Neuron (in vitro differentiated cells): ENCODE measurements at regions not wholly inside any gene's neighbourhood (a gene's known extent, or its start where the extent isn't known, plus 50 kb on each side); places are given as distances from the start of the nearest gene placed in this dataset.
"Not testable (repeated sequence)": the region's sequence is repeated elsewhere in the genome, so short reads cannot be mapped to it uniquely, and the experiment has no call there.

Experiments
- H2AFZ ChIP-seq: one replicate; pipeline ENCODE4 v1.6.1; 2013; ENCODE audit warnings: low read depth, mild to moderate bottlenecking, inconsistent platforms, low read length, moderate library complexity
- H3K27me3 ChIP-seq: one replicate; pipeline ENCODE4 v1.6.1; 2013; ENCODE audit warnings: low read length; ENCODE audit not compliant: insufficient read depth
- H3K36me3 ChIP-seq: one replicate; pipeline ENCODE4 v1.6.1; 2013; ENCODE audit warnings: low read length; ENCODE audit not compliant: insufficient read depth
- H3K4me1 ChIP-seq: one replicate; pipeline ENCODE4 v1.6.1; 2013; ENCODE audit warnings: low read length; ENCODE audit not compliant: insufficient read depth
- H3K4me3 ChIP-seq: 2 replicates; pipeline ENCODE4 v1.5.1; 2013; ENCODE audit warnings: mild to moderate bottlenecking, low read length, moderate library complexity
- H3K9me3 ChIP-seq: one replicate; pipeline ENCODE4 v1.6.1; 2013; ENCODE audit warnings: low read length

DNA sequence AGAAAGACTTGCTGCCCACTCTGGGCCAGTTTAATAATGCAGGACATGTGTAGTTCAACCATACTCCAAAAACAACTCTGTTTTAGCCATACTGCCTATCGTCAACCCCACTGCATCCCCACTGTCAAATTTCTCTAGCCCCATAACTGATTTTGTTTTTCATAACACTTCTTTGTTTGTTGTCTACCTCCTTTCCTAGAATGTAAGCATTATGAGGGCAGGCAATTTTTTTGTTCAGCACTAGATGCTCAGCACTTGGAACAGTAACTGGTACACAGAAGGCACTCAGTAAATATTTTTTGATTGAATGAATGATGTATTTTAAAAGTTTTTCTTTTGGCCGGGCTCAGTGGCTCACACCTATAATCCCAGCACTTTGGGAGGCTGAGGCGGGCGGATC is 183.8 kb upstream of the MKLN1 start:
- H3K4me1 ChIP-seq = no peaks in the 10 kb centered on the region
- H2AFZ ChIP-seq = no peak overlapping the region
- no peaks in the 10 kb centered on the region for H3K9me3 ChIP-seq
- H3K36me3 ChIP-seq = no peaks in the 10 kb centered on the region
- H3K4me3 ChIP-seq = no peak overlapping the region
- peaks cover under 1% of the 10 kb centered on the region for H3K27me3 ChIP-seq

DNA sequence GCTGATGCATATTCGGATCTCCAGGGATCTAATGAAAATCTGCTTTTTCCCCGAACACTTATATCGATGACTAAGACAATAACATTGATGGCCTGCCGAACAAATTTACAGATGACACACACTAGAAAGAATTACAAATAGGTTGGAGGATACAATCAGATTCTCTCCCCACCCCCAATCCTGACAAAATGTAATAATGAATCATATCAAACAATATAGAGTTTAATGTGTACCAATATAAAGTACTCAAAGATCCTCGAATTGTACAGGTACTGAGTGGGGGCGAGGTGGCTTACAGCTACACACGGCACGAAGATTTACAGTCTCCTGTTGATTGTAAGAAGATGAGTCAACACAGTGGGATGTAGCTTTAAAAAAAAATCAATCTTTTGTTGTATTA is 182.7 kb upstream of the MKLN1 start:
- Histone ChIP-seq H2AFZ (no peak overlapping the region), H3K9me3 (no peaks in the 10 kb centered on the region), H3K27me3 (peaks cover 4% of the 10 kb centered on the region), H3K4me1 (no peaks in the 10 kb centered on the region), H3K36me3 (no peaks in the 10 kb centered on the region), H3K4me3 (no peak overlapping the region)

DNA sequence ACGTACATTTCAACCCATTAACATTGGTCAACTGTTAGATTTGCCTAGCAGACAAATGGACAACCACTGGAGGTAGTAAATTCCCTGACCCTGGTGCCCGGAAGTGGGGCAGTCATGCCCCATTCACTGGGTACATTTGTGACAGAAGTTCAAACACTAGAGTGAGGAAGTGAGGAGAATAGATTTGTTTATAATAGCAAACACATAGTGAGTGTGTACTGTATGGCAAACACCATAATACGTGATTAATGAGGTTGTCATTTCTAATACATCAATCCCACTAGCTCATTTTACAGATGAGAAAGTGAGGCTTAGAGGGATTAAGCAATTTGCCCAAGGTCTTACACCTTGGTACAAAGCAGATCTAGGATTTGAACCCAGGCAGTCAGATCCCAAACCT is 181.9 kb upstream of the MKLN1 start:
- no peaks in the 10 kb centered on the region for H3K36me3 ChIP-seq
- H3K9me3 ChIP-seq = no peaks in the 10 kb centered on the region
- H3K4me3 ChIP-seq = no peak overlapping the region
- no peak overlapping the region for H2AFZ ChIP-seq
- no peaks in the 10 kb centered on the region for H3K4me1 ChIP-seq
- H3K27me3 ChIP-seq = peaks cover 7% of the 10 kb centered on the region

DNA sequence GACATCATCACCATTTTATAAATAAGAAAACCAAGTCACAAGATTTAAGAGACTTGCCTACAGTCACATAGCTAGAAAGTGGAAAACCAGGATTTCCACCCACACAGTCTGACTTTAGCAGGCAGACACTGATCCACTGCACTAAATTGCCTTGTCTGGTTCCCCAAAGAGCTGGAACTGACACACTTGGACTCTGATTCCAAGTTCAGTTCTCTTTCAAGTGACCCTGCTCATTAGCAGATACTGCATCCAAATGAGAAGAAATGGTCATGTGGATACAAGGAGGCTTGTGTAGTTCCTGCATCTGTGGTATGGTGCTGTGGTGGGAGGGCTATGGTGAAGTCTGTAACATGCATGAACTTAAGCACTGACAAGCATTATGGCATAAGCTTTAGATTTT is 180.1 kb upstream of the MKLN1 start:
- H3K36me3 ChIP-seq = no peaks in the 10 kb centered on the region
- no peak overlapping the region for H3K4me3 ChIP-seq
- no peaks in the 10 kb centered on the region for H3K9me3 ChIP-seq

DNA sequence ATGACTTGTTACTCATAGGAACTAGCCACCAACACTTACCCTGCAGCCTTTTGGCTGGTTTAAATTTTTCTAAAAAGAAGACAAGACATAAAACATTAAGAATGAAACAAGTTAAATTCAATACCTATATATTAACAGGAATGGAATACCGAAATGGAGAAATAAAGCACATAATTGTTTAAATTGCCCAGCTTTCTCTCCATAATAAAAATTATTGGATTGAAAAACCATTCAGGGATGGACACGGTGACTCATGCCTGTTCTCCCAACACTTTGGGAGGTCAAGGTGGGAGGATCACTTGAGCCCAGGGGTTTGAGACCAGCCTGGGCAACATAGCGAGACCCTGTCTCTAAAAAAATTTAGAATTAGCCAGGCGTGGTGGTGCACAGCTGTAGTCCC is 179.4 kb upstream of the MKLN1 start:
- Histone ChIP-seq H3K9me3 (no peaks in the 10 kb centered on the region), H3K36me3 (no peaks in the 10 kb centered on the region), H3K4me1 (no peaks in the 10 kb centered on the region), H3K4me3 (no peak overlapping the region), H3K27me3 (peaks cover 7% of the 10 kb centered on the region), H2AFZ (no peak overlapping the region)

More for the DNA sequence above, 180.1 kb upstream of the MKLN1 start:
- H2AFZ ChIP-seq = no peak overlapping the region
- peaks cover 7% of the 10 kb centered on the region for H3K27me3 ChIP-seq
- no peaks in the 10 kb centered on the region for H3K4me1 ChIP-seq

DNA sequence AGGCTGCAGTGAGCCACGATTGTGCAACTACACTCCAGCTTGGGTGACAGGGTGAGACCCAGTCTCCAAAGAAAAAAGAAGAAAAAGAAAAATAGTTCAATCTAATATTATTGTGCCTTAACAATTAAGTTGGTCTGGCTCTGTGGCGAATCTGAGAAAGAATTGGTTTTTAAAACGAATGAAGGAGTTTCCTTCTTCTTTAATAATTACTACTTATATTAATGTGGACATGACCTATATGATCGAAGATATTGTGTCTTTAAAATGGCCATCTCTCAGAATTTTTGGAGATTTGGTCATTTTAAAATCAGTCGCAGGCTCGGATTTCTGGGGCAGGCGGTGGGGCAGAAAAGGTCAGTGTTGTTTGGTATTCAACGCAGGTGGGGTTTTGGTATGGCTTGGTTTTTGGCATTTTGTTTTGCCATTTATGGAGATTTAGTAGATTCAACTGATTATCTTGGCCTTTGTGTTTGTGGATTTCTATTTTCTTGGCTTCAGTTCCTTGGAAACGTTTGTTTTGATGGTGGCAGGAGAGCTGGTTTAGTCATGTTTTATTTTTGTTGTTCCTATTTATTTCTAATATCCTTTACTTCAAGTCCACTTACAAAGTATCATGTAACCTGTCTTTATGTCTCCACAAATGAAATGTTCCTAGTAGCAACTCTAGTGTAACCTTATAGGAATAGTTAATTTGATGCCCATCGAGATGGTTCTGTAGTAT is 178.8 kb upstream of the MKLN1 start:
- Histone ChIP-seq H3K4me1 (no peaks in the 10 kb centered on the region), H3K27me3 (peaks cover 7% of the 10 kb centered on the region)

DNA sequence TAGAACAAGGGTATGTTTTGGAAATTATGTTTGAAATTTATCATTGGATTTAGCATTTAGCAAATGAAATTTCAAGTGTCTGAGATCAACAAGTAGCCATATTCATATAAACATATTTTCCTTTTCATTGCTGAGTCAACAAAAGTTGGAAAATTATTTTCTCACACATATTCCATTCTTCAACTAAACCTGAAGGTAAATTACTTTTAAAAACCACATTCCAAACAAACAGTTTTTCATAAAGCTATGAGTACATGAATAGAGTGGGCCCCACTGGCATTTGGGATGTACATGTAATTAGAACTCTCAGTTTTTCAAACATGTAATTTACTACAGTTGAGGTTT is 178.3 kb upstream of the MKLN1 start:
- Histone ChIP-seq H3K4me3 (no peak overlapping the region), H3K4me1 (no peaks in the 10 kb centered on the region), H2AFZ (no peak overlapping the region), H3K9me3 (no peaks in the 10 kb centered on the region), H3K27me3 (peaks cover 7% of the 10 kb centered on the region), H3K36me3 (no peaks in the 10 kb centered on the region)

More for the DNA sequence above, 178.8 kb upstream of the MKLN1 start:
- Histone ChIP-seq H3K4me3 (no peak overlapping the region), H2AFZ (no peak overlapping the region), H3K9me3 (no peaks in the 10 kb centered on the region), H3K36me3 (no peaks in the 10 kb centered on the region)

DNA sequence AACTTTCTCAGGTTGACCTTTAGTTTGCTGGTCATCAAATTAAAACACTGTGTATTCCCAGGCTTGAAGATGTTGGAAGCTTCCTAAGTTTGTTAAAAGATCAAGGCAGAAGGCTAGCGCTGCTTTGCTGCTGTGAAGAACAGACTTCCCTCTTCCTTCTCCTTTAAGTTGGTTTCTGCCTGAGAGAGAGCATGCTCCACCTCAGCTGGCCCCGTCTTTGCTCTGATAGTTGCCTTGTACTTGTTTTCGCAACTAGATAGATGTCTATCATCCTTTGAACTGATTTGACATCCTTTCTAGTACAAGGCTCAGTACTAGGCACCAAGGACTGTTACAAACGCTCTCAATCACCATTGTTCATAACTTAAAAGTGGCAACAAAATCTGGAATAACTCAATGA is 177.8 kb upstream of the MKLN1 start:
- Histone ChIP-seq H2AFZ (no peak overlapping the region), H3K27me3 (peaks cover 7% of the 10 kb centered on the region), H3K4me3 (no peak overlapping the region)

DNA sequence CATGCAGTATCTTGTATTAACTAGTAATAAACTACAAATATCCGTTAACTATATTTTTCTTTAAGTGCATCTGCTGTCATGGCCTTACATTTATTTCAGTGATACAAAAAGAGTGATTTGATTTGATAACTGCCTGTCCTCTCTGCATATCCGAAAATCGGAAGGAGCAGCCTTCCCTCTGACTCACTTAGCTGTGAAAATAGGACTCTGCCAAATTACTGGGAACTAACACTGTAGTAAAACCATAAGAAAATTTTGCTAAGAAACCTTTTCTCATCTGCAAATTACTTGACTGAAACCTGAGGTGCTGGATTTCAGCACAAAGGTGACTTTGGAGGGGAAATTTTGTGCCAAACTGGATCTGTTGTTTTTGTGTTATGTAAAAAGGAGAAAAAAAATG is 176.6 kb upstream of the MKLN1 start:
- H3K36me3 ChIP-seq = no peaks in the 10 kb centered on the region
- H3K4me1 ChIP-seq = no peaks in the 10 kb centered on the region
- H3K9me3 ChIP-seq = no peaks in the 10 kb centered on the region
- H3K27me3 ChIP-seq = peaks cover 7% of the 10 kb centered on the region
- H2AFZ ChIP-seq = no peak overlapping the region
- no peak overlapping the region for H3K4me3 ChIP-seq

More for the DNA sequence above, 177.8 kb upstream of the MKLN1 start:
- Histone ChIP-seq H3K36me3 (no peaks in the 10 kb centered on the region), H3K4me1 (no peaks in the 10 kb centered on the region), H3K9me3 (no peaks in the 10 kb centered on the region)

DNA sequence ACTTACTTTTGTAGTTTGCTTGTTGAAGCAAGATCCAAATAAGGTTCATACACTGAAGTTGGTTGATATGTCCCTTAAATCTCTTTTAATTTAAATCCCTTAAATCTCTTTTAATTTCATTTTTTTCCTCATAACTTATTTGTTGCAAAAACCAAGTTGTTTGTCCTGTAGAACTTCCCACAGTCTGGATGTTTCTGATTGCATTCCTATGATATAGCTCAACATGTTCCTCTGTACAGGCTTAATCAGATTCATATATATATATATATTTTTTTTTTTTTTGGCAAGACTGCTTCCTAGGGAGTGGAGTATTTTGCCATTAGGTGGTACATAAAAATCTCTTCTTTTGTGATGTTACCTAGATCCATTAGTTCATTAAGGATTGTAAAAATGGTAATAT is 174.9 kb upstream of the MKLN1 start:
- H2AFZ ChIP-seq = no peak overlapping the region
- H3K36me3 ChIP-seq = no peaks in the 10 kb centered on the region
- H3K9me3 ChIP-seq = no peaks in the 10 kb centered on the region
- H3K4me3 ChIP-seq = no peak overlapping the region
- H3K27me3 ChIP-seq = peaks cover 7% of the 10 kb centered on the region
- no peaks in the 10 kb centered on the region for H3K4me1 ChIP-seq

DNA sequence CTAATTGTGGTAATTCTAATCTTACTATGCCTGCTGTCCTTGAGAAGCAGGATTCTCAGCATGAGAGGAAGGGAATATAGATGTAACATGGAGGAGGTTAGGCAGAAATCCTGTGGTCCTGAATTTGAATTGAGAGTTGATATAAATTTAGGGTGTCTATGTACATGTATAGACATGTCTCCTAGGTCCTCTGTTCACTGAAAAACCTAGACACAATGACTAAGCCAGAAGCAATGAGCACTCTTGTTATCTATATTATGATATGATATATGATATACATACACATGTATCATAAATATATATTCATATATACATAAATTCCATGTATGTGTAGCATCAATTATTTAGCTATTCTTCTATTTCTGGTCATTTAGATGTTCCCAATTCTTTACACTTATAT is 173.3 kb upstream of the MKLN1 start:
- Histone ChIP-seq H3K9me3 (no peaks in the 10 kb centered on the region), H3K36me3 (no peaks in the 10 kb centered on the region), H3K4me1 (no peaks in the 10 kb centered on the region), H3K4me3 (no peak overlapping the region), H2AFZ (no peak overlapping the region), H3K27me3 (peaks cover 3% of the 10 kb centered on the region)

DNA sequence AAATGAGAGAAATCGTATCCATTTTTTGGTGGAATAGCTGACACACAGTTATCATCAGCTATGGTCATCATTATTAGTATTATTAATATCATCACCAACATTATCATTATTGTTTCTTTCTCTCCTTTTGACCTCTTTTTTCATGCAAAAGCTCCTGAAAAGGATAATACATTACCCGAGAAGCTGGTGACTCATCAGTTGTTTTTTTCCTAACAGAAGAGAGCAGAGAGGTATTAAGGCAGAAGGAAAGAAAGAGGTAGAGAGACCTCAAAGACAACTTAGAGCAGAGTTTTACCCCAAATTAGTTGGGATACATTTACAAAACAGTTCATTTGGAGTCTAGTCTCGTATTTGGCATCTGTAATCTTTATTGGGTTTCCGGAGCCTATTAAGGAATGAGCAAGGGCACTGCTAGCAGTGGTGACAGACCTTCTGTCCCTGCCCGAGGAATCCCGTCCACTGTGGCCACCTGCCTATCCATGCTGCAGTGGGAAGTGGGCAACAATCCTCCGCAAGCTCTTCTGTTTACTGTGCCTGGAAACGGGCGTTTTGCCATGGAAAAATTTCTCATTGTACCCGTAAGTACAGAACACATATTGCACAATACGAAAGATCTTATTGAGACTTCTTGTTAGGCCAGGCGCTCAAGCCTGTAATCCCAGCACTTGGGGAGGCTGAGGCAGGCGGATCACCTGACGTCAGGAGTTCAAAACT is 170.0 kb upstream of the MKLN1 start:
- Histone ChIP-seq H3K27me3 (no peaks in the 10 kb centered on the region), H3K4me1 (no peaks in the 10 kb centered on the region), H3K4me3 (no peak overlapping the region), H3K9me3 (no peaks in the 10 kb centered on the region), H2AFZ (no peak overlapping the region), H3K36me3 (no peaks in the 10 kb centered on the region)

DNA sequence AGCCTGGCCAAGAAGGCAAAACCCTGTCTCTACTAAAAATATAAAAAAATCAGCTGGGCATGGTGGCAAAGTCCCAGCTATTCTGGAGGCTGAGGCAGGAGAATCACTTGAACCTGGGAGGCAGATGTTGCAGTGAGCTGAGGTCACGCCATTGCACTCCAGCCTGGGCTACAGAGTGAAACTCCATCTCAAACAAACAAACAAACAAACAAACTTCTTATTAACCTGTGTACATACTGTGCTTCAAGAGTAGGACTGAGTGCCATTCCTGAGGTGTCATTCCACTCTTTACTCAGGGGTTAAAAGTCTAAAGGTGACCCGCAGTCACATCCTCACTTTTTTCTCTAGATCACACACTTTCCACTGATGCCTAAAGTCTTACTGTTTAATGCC is 169.4 kb upstream of the MKLN1 start:
- H3K4me1 ChIP-seq, H3K4me3 ChIP-seq, H3K9me3 ChIP-seq, H3K27me3 ChIP-seq, H2AFZ ChIP-seq, H3K36me3 ChIP-seq: not testable (repeated sequence)

DNA sequence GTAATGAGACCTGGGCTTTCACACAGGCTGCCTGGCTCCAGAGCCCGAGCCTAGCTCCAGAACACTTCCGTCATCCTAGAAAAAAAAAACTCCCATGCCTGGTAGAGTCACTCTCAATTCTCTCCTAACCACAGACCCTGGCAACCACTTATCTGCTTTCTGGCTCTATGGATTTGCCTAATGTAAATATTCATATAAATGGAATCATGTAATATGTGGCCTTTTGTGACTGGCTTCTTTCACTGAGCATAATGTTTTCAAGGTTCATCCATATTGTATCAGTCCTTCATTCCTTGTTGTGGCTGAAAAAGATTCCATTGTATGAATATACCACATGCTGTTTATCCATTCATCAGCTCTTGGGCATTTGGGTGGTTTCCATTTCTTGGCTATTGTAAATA is 167.7 kb upstream of the MKLN1 start:
- Histone ChIP-seq H3K9me3 (no peaks in the 10 kb centered on the region), H3K4me3 (no peak overlapping the region), H3K27me3 (peaks cover 3% of the 10 kb centered on the region), H2AFZ (no peak overlapping the region), H3K4me1 (no peaks in the 10 kb centered on the region), H3K36me3 (no peaks in the 10 kb centered on the region)
